ENCODE measurements at regions not wholly inside any gene's neighbourhood (a gene's known extent, or its start where the extent isn't known, plus 50 kb on each side); places are given as distances from the start of the nearest gene placed in this dataset.

GRCh38 chr9:107566611-107567061, 77.1 kb upstream of the KLF4 start:
- TF ChIP-seq CTCF (IDR thresholded peaks at IDR 0.05 in 2 of 3, conservative IDR thresholded peaks at IDR 0.05 in 1 of 3; ENCODE audit: borderline replicate concordance in 1 of 3, insufficient read depth in 1 of 3, low read depth in 2 of 3, low read length in 2 of 3) (no peak), MAX (IDR thresholded peaks at IDR 0.05) (no peak), FOSL1 (IDR thresholded peaks at IDR 0.05; ENCODE audit: low read depth) (no peak), POLR2A (IDR thresholded peaks at IDR 0.05; ENCODE audit: borderline replicate concordance, extremely low read depth, insufficient read depth, insufficient read length) (no peak), ATF3 (IDR thresholded peaks at IDR 0.05) (no peak), EZH2 (IDR thresholded peaks at IDR 0.05) (no peak), ZNF274 (IDR thresholded peaks at IDR 0.05; ENCODE audit: low read depth, low read length) (no peak)

All from HCT116 (cell line).